COLO829 (cell line): ENCODE measurements at regions not wholly inside any gene's neighbourhood (a gene's known extent, or its start where the extent isn't known, plus 50 kb on each side); places are given as distances from the start of the nearest gene placed in this dataset.
A peak's percentile ranks its signal among the peaks of the same experiment; 100 is the strongest.
"Not testable (repeated sequence)": the region's sequence is repeated elsewhere in the genome, so short reads cannot be mapped to it uniquely, and the experiment has no call there.

Source experiments
- DNase-seq: peaks from one replicate; pipeline ENCODE4 v3.0.0; 2012; ENCODE audit warnings: low spot score

- no peak for DNase-seq
These were observed 73.4 kb downstream of the FGD2 start for GRCh38 chr6:37078814-37079213.

DNA sequence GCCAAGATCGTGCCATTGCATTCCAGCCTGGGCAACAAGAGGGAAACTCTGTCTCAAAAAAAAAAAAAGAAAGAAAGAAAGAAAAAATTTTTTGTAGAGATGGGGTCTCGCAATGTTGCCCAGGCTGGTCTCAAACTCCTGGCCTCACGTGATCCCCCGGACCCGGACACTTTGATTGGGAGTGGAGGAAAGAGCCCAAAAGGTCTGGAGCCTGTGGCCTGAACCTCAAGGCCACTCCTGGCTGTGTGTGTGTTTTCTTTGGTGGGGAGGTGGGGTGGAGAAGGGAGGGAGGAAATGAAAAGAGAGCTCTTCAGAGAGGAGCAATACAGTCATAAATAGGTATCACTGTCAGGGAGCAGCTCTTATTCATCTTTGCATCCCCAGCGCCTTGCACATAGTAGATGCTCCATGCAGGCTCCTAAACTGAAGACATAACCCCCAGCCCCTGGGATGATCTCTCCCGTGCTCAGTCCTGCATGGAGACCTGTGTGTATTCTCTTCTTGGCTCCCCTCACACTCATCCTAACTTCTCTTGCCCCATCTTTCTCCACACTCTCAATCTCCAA is 75.7 kb downstream of the FGD2 start:
- DNase-seq, result no peak

GRCh38 chr6:37082390-37083130 is 77.1 kb downstream of the FGD2 start:
- DNase-seq, result no peak

- DNase-seq, result no peak
These were observed 78.0 kb downstream of the FGD2 start for GRCh38 chr6:37083243-37084138.

DNA sequence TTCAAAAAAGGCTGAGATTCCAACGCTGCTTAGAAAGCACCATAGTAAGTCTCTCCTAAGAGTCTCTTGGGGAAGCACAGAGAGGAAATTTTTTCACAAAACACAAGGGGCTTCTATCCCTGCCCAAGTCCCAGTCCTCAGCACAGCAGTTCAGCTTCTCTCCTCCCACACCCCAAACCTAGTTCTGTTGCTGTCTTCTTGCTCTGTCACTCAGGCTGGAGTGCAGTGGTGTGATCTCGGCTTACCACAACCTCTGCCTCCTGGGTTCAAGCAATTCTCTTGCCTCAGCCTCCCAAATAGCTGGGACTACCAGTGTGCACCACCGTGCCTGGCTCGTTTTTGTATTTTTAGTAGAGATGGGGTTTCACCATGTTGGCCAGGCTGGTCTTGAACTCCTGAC is 79.2 kb downstream of the FGD2 start:
- not testable (repeated sequence) for DNase-seq

DNA sequence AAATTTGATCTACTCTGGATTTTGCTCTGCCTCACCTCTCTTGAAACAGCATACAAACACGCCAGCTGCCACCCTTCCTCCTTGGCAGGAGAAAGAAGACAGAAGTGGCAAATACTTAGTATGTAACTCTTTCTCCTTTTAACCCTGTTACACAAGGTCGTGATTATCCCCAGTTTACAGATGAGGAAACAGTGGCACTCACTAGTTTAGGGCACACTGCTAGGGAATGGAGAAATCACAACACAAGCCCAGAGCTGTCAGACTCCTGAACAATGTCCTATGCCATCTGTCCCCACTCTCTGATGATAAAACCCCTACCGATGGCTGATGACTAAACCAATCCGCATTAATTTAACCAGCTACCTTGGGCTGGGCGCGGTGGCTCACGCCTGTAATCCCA is 79.7 kb downstream of the FGD2 start:
- DNase-seq, result no peak

- no peak for DNase-seq
These were observed 81.1 kb upstream of the PIM1 start for GRCh38 chr6:37088897-37089296.

DNA sequence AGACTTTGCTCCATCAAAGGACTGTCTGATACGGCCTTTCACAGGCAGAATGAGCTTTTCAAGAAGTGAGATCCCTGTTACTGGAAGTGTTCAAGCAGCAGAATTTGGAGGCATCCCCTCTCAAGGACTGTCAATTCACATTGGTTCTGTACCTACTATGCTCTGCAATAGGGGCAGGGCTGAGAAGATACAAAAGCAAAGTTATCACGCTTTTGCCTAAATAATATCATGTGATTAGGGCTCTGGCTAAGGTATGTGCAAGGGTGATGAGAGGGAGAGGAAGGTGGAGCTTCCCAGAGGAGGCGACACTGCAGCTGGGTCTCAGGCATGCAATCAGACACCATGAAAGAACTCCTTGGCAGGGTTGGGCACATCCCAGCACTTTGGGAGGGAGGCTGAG is 80.2 kb upstream of the PIM1 start:
- no peak for DNase-seq

DNA sequence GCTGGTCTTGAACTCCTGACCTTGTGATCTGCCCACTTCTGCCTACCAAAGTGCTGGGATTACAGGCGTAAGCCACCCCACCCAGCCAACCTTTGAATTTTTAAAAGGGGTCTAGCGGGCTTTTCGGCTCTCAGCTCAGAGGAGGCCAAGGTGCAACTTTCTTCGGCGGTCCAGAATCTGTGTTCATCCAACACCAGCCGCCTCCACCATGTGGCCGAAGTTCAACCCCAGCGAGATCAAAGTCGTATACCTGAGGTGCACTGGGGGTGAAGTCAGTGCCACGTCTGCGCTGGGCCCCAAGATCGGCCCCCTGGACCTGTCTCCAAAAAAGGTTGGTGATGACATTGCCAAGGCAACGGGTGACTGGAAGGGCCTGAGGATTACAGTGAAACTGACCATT is 78.8 kb upstream of the PIM1 start:
- DNase-seq, result not testable (repeated sequence)

GRCh38 chr6:37091586-37091985 is 78.4 kb upstream of the PIM1 start:
- not testable (repeated sequence) for DNase-seq

- DNase-seq, result no peak
These were observed 76.8 kb upstream of the PIM1 start for GRCh38 chr6:37092923-37093727.

GRCh38 chr6:37093728-37094069 is 76.3 kb upstream of the PIM1 start:
- no peak for DNase-seq

DNA sequence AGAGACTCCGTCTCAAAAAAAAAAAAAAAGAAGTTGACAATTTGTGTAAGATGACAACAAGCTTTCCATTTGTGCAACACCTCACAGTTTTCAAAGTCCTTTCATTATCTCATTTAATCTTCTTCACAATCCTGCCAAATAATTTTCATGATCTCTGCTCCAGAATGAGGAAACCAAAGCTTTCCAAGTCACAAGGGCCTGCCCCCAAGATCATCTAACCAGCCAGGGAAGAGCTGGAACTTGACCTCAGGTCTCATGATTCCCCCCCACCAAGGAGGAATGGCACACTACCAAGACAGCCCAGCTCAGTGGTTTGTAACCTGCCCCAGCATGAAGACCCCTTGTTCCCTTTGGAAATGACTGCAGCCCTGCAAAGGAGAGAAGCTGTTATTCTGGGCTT is 74.0 kb upstream of the PIM1 start:
- no peak for DNase-seq

DNA sequence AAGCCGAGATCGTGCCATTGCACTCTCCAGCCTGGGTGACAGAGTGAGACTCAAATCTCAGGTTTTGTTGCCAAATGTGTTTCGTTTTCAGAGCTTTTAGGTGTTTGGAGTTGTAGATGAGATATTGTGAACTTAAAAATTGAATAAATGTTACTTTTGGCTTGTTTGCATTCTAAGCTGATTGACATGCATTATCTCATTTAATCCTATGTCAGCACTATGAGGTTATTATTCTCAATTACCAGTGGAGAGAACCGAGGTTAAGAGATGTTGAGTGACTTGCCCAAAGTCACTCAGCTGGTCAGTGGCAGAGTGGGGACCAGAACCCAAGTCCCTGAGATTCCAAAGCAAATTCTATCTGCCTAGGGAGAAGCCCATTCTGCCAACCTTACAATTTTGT is 72.6 kb upstream of the PIM1 start:
- no peak for DNase-seq

DNA sequence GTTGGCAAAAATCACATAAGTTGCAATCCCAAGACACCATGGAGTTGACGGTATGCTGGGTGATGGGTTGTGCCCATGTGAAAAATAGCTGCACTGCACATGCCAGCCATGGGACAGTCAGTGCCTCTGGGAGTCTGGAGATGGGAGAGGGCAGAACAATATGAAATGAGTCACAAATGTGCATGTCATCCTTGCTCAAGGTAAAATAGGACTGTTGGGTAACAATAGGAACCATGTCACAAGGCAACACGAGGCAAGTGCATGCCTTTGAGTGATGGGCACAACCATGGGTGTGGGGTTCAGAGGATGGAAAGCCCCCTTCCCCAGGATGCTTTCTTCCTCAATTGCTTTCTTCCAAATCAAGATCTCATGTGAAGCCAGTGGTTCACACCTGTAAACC is 70.5 kb upstream of the PIM1 start:
- DNase-seq, result no peak

GRCh38 chr6:37100745-37101144 is 69.2 kb upstream of the PIM1 start:
- DNase-seq, result no peak

GRCh38 chr6:37101991-37102298 is 68.0 kb upstream of the PIM1 start:
- DNase-seq, result no peak

DNA sequence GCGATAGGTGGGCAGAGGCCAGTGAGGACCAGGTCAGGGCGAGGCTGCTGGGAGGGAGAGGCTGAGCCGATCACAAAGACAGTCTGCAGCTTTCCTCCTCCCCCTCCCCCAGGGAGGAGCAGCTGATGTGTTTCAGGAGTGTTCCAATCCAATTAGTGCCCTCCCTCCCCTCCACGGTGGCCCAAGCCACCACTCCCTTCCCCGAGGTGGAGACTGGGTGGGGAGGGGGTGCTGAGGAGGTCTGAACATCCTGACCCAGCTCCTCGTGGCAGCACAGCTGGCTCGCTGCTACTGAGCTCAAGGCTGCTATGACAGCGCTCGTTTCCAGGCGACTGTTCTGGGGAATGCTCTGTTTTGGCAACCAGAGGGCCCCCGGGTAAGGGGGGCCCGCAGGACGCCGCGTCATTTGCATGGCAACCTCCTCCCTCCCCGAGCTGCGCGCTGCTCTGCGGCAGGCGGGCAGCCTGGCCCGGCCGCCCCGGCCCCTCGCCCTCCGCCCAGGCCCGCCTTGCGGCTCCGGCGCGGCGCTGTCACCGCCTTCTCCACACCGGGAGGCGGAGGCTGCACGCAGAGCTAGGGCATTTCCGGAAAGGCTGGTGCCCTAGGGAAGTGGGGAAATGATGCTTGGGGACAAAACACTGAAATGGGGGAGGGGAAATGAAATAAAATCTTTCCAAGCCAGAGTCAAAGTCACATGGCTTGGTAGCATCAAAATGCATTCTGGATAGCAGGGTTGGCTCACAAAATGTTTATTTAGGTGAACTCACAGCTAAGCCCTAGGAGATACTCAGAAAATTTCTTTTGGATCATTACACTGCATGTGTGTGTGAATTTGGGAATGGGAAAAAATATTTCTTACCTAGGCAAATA is 67.4 kb upstream of the PIM1 start:
- DNase-seq, result peak; percentile 64

DNA sequence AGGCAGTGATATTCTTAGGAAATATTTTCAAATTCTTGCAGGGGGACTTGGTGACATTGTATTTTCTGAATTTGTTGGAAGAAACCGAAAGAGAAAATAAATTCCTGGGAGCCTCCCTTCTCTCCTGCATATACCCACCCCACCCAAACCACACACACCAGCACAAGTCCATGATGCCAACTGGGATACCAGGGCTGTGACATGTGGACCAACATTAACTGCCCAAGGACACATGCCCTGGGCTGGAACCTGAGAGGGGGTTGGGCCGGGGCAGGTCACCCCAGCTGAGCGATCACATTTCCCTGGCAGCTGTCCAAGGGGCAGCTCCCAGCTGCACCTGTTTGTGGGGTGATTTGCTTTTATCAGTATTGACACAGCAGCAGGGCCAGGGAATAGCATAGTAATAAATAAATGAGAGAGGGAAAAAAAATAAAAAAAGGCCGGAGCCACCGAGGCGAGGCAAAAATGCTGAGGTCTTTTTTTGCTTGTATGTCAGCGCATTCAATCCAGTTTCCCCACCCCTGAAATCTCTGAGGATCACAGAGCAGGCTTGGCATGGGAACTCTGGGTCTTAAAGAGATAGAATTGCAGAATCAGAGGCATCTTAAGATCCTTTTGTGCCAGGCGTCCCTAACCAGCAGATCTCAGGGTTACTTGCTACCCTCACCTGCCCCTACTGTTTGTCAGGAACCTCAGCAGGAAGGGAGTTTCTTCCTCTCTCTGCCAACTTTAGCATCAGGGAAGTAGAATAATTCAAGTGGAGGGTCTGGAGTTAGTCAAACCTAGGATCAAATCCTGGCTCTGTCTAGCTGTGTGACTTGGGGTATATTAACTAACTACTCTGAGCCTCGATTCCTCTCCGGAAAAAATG is 66.5 kb upstream of the PIM1 start:
- DNase-seq, result no peak

DNA sequence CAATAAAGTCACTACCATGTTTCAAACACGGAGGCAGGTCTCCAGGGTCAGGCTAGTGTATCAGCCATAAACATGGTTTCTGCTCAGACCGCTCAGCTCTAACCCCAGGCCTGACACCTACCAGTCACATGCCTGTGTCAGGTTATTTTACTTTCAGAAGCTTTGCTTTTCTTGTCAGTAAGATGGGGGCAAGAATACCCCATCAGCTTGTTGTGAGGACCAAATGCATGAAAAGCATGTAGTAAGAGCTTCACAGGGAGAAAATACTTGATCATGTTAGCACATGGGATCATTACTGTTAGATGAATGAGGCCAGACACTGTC is 65.2 kb upstream of the PIM1 start:
- no peak for DNase-seq
